H1 (cell line): ENCODE measurements at regions not wholly inside any gene's neighbourhood (a gene's known extent, or its start where the extent isn't known, plus 50 kb on each side); places are given as distances from the start of the nearest gene placed in this dataset.

Source experiments
- CBX8 ChIP-seq: fragments of 300-800, 300-1000 bp; sonication (generic); IDR thresholded peaks from 2 replicates; pipeline ENCODE4 v1.7.1; 2016; ENCODE audit warnings: low read depth, low read length, borderline replicate concordance
- CEBPB ChIP-seq: IDR thresholded peaks from 2 replicates; pipeline ENCODE4 v1.6.1; 2012; ENCODE audit warnings: low read depth, low read length
- CHD7 ChIP-seq: fragments of 300-600 bp; sonication (generic); IDR thresholded peaks from 2 replicates; pipeline ENCODE4 v1.7.1; 2012; ENCODE audit warnings: low read length, moderate library complexity, mild to moderate bottlenecking, inconsistent platforms; ENCODE audit not compliant: insufficient replicate concordance
- GABPA ChIP-seq: IDR thresholded peaks from 2 replicates; pipeline ENCODE4 v1.6.1; 2011; ENCODE audit warnings: mild to moderate bottlenecking, low read length, moderate library complexity, borderline replicate concordance; ENCODE audit not compliant: insufficient read depth
- HDAC6 ChIP-seq: IDR thresholded peaks from one replicate; pipeline ENCODE4 v1.7.1; 2012; ENCODE audit warnings: low read depth, mild to moderate bottlenecking, inconsistent platforms, low read length, moderate library complexity
- JUN ChIP-seq: IDR thresholded peaks from 2 replicates; pipeline ENCODE4 v1.6.1; 2011; ENCODE audit warnings: low read depth, mild to moderate bottlenecking, improper control_type of control experiment, low read length
- KDM4A ChIP-seq: IDR thresholded peaks from one replicate; pipeline ENCODE4 v1.7.1; 2012; ENCODE audit warnings: low read depth, mild to moderate bottlenecking, moderate library complexity, low read length, inconsistent platforms; ENCODE audit not compliant: severe bottlenecking
- KDM5A ChIP-seq: fragments of 200-600 bp; IDR thresholded peaks from 2 replicates; pipeline ENCODE4 v1.7.1; 2012; ENCODE audit warnings: mild to moderate bottlenecking, low read length, inconsistent platforms, mixed read lengths
- NANOG ChIP-seq: IDR thresholded peaks from 2 replicates; pipeline ENCODE4 v1.6.1; 2011; ENCODE audit warnings: low read length, low read depth, mild to moderate bottlenecking, inconsistent platforms; ENCODE audit not compliant: insufficient read depth, poor library complexity, severe bottlenecking
- SP4 ChIP-seq: IDR thresholded peaks from 2 replicates; pipeline ENCODE4 v1.6.1; 2012; ENCODE audit warnings: low read length, inconsistent platforms

- no peak for TF ChIP-seq JUN
- no peak for TF ChIP-seq CEBPB
- TF ChIP-seq SP4 = no peak
- no peak for TF ChIP-seq NANOG
- no peak for TF ChIP-seq KDM5A
- no peak for TF ChIP-seq HDAC6
- no peak for TF ChIP-seq CHD7
- no peak for TF ChIP-seq CBX8
- TF ChIP-seq KDM4A = no peak
- TF ChIP-seq GABPA = no peak
These were observed 173.4 kb upstream of the PFKP start (continued) for GRCh38 chr10:2893991-2894390.
